Omental fat pad (tissue), 3 donors: ENCODE measurements at regions not wholly inside any gene's neighbourhood (a gene's known extent, or its start where the extent isn't known, plus 50 kb on each side); places are given as distances from the start of the nearest gene placed in this dataset.

Experiments used
- ATAC-seq: fragments of 150-250 bp; one replicate; pipeline ENCODE4 v1.9.1; 2016; ENCODE audit warnings: mild to moderate bottlenecking, moderate library complexity; ENCODE audit not compliant: low FRiP score
- DNase-seq: peaks from one replicate; pipeline ENCODE4 v3.0.0-alpha.2; 2019; ENCODE audit warnings: low spot score
- CTCF ChIP-seq, 3 donors: fragments of 450-650 bp; IDR thresholded peaks; one replicate each; pipeline ENCODE4 v1.5.1; 2016 to 2017; ENCODE audit warnings: antibody characterized with exemption in 3 of 3, mild to moderate bottlenecking in 3 of 3, moderate library complexity in 2 of 3

DNA sequence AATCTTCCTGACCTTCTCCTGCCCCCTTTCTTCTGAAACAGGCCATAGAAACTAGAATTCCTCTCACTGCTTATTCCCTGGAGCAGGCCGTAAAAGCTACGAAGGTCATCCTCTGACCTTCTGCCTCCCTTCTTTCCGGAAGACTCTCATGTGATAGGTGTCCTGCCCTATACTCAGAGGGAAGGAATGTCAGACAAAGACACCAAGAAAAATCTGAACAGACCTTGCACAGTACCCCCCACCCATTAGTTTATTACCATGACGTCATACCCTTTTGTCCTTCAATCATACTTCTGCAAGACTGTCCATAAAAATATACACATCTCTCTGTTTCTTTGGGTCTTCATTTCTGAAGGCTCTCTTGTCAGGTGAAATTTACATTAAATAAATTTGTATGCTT, 1523.9 kb downstream of the RPA4 start:
- no peak for TF ChIP-seq CTCF (IDR thresholded peaks at IDR 0.05)
- DNase-seq, result no peak
- ATAC-seq, result no peak

DNA sequence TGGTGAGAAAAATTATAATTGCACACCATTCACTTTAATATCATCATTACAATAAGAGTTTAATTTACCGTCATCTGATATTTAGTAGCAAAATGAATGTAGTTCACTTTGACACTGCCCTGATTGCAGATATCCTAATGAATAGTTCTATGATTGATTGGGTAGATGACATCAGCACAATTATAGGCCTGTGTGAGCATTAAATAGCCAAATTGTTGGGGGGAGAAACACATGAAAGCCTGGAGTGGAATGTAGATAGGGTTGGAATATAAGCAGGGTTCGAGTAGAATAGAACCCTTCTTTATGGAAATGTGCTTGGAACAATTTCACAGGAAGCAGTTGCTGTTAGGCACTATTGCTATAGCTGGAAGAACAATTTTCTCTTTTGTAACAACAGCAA, 1526.2 kb downstream of the RPA4 start:
- ATAC-seq, result no peak
- no peak for TF ChIP-seq CTCF (IDR thresholded peaks at IDR 0.05)
- no peak for DNase-seq

DNA sequence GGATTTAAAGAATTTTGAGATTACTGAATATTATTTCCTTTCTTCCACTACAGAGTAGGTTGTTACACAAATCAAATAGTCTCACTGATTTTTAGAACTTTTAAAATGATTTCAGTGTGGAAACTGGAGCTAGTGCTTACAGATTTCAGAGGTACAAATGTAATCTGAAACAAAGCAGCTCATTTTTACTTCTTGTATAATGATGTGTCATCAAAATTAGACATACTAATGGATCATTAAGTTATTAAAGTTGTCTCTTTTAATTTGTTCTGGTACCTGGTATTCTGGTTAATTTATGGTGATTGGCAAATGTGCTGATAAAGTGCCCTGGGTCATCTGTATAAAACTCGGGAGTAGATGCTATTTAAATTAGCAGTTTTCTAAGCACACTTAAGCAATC, 1528.3 kb downstream of the RPA4 start:
- DNase-seq (no peak), ATAC-seq (no peak)
- no peak for TF ChIP-seq CTCF (IDR thresholded peaks at IDR 0.05)

- TF ChIP-seq CTCF (IDR thresholded peaks at IDR 0.05), result no peak
- no peak for DNase-seq
- ATAC-seq, result no peak
These were observed 1538.8 kb downstream of the RPA4 start for GRCh38 chrX:98422536-98422935.

GRCh38 chrX:98432413-98432812, 1548.7 kb downstream of the RPA4 start:
- no peak for TF ChIP-seq CTCF (IDR thresholded peaks at IDR 0.05)
- DNase-seq (no peak), ATAC-seq (no peak)

DNA sequence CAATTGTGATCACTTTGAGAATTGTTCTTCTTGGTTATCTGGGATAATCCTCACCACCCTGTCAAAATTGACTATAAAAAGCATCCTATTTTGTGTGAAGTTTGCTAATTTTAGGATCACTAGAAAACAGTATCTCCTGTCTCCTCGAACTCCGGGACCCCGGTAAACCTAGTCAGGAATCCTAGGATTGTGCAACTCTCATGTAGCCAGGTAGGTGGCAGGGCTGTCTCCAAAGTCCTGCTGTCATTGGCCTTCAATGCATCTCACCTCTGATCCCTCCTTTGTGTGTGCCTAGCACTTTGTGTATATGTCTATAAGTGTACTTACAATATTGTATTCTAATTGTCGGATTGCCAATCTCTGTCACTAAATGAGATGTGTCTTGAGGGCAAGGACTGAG, 1564.8 kb downstream of the RPA4 start:
- TF ChIP-seq CTCF (IDR thresholded peaks at IDR 0.05), result no peak
- DNase-seq, result no peak
- no peak for ATAC-seq

DNA sequence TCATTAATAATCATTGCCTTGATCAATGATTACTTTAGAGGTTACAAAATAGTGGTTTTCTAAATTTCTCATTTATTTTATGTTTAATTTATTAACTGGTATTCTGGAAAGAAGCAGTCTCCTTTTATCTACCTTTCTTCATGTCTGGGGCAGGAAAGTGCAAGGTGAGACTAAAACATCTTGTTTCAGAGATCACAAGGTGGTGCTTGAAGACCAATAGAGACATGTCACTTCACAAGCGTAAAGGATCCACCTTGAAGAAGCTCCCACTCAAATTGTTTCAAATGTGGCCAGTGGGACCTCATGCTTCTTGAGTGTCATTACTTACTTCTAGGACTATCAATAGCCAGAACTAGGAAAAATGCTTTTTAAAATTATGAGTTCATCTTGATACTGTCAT, 1568.7 kb downstream of the RPA4 start:
- no peak for TF ChIP-seq CTCF (IDR thresholded peaks at IDR 0.05)
- ATAC-seq, result no peak
- no peak for DNase-seq
